ENCODE measurements at regions not wholly inside any gene's neighbourhood (a gene's known extent, or its start where the extent isn't known, plus 50 kb on each side); places are given as distances from the start of the nearest gene placed in this dataset.

DNA sequence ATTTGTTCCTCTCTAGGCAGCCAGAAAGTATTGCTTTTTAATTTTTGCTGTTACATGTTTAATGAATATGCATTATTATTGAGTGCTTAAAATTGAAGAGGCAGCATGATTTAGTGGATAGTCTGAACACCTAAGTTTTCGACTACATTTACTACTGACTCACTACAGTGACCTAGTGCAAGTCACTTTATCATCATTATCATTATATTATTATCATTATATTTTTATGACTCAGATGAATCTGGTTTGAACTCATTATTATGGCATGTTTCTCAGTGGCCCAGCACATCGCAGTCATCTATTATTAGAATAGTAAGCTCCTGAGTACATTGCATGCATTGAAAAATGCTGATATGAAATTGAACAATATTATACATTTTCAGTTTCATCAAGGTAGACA is 351.2 kb upstream of the PRR20A start:
- no peak for DNase-seq (ENCODE audit: low spot score)
- FAIRE-seq = no peak

DNA sequence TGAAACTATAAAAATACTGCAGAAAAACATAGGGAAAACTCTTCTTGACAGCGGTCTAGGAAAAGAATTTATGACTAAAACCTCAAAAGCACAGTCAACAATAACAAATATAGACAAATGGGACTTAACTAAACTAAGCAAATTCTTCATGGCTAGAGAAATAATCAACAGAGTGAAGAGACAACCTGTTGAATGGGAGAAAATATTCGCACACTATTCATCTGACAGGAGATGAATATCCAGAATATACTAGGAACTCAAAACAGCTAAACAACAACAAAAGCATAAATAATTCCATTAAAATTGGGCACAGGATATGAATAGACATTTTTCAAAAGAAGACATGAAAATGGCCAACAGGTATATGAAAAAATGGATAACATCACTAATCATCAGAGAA is 303.6 kb upstream of the PRR20A start:
- no peak for DNase-seq (ENCODE audit: low spot score)
- FAIRE-seq = no peak

DNA sequence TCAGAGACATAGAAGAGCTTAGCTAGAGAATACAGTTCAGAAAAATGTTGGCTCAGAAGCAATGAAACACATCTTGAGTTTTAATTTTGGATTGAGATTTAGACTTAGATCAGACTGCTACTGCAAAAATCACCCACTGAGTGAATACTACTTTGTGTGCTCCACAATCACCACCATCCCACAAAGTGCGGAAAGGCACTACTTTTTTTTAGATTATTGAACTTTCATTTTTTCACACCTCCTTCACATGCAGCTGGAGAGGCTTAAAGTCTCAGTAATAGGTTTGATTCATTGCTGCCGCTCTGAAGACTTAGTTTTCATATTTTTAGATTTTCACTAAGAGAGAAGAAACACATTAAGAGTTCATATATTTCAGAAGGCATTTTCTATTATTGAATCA is 289.9 kb upstream of the PRR20A start:
- no peak for DNase-seq (ENCODE audit: low spot score)
- no peak for FAIRE-seq

DNA sequence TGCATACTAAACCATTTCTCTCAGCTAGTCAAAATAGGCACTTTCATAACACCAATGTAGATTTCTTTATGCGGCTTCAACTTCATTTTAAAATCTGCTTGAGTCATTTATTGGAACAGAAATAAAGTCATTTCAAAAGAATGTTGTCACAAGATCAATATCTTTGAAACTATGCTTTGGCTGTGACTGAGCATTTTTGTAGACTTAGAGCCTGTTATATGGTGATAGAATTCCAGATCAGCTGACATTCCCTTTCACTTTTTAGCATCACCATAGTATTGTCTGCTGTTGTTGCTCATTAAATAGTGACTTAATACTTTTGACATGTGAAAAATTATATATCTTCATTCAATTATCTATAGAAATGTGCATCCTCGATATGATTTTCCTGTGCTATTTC is 279.2 kb upstream of the PRR20A start:
- FAIRE-seq (no peak), DNase-seq (ENCODE audit: low spot score) (no peak)

- FAIRE-seq = no peak
- DNase-seq (ENCODE audit: low spot score) = peak; percentile 1
These were observed 276.3 kb upstream of the PRR20A start for GRCh38 chr13:56864451-56864850.

DNA sequence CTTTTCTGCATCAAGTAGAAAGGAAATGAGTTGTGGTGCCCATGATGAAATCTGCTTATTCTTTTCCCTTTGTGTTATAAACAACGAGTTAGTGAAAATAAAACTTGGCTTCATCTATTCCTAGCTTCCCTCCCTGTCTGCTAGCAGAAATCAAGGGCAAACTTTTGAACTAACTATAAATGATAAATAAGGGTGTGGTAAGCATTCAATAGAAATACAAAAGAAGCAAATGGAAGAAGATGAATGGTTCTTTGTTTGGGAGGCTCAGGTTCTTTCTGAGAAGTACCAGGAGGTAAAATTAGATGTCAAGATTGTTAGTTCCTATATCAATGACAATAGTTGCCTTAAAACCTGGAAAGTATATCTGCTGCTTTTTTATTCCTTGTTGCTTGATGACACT is 275.3 kb upstream of the PRR20A start:
- DNase-seq (ENCODE audit: low spot score) = no peak
- FAIRE-seq = no peak

- DNase-seq (ENCODE audit: low spot score) = no peak
- FAIRE-seq = no peak
These were observed 271.0 kb upstream of the PRR20A start for GRCh38 chr13:56869671-56870070.

DNA sequence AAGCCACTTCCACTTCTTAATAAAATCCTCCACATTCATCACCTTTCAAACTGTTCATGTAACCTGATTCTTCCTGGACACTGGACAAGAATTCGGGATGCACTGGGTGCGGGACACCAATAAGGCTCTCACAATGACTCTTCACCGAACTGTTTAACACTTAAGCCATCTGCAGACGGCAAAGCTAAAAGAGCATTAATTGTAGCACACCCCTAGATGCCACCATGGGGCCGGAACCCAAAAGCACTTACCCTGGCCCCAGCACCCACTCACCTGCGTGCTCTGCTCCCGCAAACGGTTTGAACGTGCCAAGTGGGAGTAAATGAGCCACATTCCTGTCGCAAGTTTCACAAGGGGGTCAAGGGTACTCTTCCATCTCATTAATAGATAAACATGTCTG is 254.3 kb upstream of the PRR20A start:
- no peak for FAIRE-seq
- no peak for DNase-seq (ENCODE audit: low spot score)

- no peak for FAIRE-seq
These were observed 252.3 kb upstream of the PRR20A start for GRCh38 chr13:56888455-56888854.

GRCh38 chr13:56893843-56894242 is 246.9 kb upstream of the PRR20A start:
- no peak for FAIRE-seq
- DNase-seq (ENCODE audit: low spot score) = no peak

More at GRCh38 chr13:56888455-56888854, 252.3 kb upstream of the PRR20A start:
- DNase-seq (ENCODE audit: low spot score) = no peak

DNA sequence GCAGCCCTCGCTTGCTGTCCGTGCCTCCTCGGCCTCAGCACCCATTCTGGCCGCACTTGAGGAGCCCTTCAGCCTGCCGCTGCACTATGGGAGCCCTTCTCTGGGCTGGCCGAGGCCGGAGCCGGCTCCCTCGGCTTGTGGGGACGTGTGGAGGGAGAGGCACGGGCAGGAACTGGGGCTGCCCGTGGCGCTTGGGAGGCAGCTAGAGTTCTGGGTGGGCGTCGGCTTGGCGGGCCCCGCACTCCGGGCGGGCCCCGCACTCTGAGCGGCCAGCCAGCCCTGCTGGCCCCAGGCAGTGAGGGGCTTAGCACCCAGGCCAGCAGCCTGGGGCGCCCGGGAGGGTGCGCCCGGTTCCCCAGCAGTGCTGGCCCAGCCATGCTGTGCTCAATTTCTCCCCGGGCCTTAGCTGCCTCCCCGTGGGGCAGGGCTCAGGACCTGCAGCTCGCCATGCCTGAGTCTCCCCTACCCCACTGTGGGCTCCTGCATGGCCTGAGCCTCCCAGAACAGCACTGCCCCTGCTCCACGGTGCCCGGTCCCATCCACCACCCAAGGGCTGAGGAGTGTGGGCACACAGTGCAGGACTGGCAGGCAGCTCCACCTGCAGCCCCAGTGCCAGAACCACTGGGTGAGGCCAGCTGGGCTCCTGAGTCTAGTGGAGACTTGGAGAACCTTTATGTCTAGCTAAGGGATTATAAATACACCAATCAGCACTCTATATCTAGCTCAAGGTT is 240.0 kb upstream of the PRR20A start:
- FAIRE-seq (no peak), DNase-seq (ENCODE audit: low spot score) (no peak)

GRCh38 chr13:56902276-56902675 is 238.4 kb upstream of the PRR20A start:
- FAIRE-seq (no peak), DNase-seq (ENCODE audit: low spot score) (no peak)

- FAIRE-seq (no peak), DNase-seq (ENCODE audit: low spot score) (no peak)
These were observed 236.9 kb upstream of the PRR20A start for GRCh38 chr13:56903710-56904282.

DNA sequence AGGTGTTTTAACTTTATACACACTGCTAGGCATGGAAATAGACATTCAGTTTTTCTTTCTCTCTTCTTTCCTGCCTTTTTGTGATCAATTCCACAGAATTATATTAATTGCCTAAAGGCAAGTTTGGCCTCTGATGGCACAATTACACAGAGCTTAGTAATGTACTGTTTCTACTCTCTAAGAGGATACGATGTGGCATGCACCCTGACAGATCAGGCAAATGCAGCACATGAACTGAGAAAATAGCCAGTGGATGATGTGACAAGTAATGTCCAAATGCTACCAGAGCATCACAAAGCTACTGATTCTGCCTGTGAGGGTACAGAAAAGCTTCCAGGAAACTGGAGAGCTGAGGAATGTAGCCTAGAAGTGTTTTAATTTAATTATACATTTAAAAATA is 233.8 kb upstream of the PRR20A start:
- FAIRE-seq (no peak), DNase-seq (ENCODE audit: low spot score) (no peak)

DNA sequence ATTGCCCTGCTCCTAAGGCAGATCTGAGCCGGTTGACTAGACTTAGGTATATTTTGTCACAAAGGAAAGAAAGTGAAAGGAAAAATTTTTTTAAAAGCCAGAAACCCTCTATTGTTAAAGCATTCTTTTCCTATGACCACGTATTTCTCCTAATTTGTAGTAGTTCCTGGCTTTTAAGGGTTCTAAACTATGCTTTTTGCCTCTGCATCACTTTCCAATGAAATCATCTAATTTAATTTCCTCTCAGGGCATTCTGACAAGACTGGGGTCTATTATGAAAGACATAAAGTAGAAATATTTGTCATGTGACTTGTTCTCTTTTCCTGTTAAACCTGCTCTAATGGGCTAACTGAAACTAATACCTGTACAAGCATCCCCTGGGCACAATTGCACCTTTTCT is 233.0 kb upstream of the PRR20A start:
- no peak for DNase-seq (ENCODE audit: low spot score)
- FAIRE-seq = no peak

- DNase-seq (ENCODE audit: low spot score) (no peak), FAIRE-seq (no peak)
These were observed 230.7 kb upstream of the PRR20A start for GRCh38 chr13:56909896-56910600.

DNA sequence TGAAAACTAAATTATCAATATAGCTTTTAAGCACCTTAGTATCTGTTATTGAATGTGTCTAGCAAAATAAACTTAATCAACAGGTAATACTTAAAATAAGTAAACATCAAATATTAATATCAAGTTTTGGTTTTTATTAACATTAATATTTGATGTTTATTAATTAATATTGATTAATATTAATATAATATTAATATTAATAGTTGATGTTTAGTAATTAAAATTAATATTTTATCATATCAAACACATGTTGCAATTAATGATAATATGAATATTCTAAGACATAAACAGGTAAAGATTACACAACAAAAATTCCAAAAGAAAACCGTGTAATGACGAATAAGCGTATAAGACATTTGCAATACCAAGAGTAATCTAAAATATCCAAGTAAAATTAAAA is 222.8 kb upstream of the PRR20A start:
- FAIRE-seq (no peak), DNase-seq (ENCODE audit: low spot score) (no peak)

DNA sequence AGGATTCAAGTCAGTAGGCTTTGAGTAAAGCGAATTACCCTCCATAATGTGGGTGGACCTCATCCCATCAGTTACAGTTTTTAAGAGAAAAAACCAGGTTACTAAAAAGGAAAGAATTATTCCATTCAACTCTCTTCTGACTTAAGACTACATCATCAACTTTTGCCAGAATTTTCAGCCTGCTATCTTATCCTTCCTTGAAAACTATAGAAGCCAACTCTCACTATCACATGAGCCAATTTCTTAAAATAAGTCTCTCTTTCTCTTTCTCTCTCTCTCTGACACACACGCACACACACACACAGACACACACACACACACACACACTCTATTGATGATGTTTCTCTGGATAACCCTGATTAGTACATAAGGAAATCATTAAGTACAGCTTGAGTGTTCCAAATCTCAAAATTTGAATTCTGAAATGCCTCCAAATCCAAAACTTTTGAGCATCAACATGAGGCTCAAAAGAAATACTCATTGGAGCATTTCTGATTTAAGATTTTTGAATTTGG is 217.0 kb upstream of the PRR20A start:
- no peak for DNase-seq (ENCODE audit: low spot score)
- FAIRE-seq = no peak

GRCh38 chr13:56924401-56924800 is 216.3 kb upstream of the PRR20A start:
- FAIRE-seq (no peak), DNase-seq (ENCODE audit: low spot score) (no peak)

- FAIRE-seq (no peak), DNase-seq (ENCODE audit: low spot score) (no peak)
These were observed 208.6 kb upstream of the PRR20A start for GRCh38 chr13:56932104-56932503.

GRCh38 chr13:56953965-56954364 is 186.8 kb upstream of the PRR20A start:
- no peak for FAIRE-seq
- no peak for DNase-seq (ENCODE audit: low spot score)

DNA sequence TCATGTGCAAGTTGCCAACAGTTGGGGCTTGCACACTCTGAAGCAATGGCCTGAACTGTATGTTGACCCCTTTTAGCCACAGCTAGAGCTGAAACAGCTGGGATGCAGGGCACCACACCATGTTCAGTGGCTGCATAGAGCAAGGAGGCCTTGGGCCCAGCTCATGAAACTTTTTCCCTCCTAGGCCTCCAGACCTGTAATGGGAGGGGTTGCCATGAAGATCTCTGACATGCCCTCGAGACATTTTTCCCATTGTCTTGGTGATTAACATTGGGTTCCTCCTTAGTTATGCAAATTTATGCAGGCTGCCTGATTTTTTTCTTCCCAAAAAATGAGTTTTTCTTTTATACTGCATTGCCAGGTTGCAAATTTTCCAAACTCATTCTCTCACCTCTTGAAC is 165.1 kb upstream of the PRR20A start:
- DNase-seq (ENCODE audit: low spot score) (no peak), FAIRE-seq (no peak)

DNA sequence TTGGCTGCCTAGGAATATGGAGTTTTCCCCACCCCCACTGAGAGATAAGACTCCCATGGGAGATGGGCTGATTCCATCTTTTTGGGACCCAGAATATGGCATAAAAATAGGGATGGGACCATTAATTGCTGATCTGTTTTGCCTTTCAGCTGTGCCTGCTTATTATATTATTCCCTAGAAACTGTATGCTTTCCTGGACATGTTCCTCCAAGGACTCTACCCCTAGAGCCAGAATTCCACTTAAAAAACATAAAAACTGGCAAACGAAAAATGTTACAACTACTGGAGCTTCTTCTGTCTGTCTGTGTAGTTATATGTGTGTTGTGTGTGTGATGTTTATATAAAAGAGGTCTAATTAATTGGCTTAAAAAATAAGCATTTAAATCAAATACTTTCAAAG is 159.9 kb upstream of the PRR20A start:
- no peak for DNase-seq (ENCODE audit: low spot score)
- no peak for FAIRE-seq
